HepG2 (cell line): ENCODE measurements at regions not wholly inside any gene's neighbourhood (a gene's known extent, or its start where the extent isn't known, plus 50 kb on each side); places are given as distances from the start of the nearest gene placed in this dataset.

ENCODE experiments used
- MED13 ChIP-seq: sonication (generic); formaldehyde crosslinking; IDR thresholded peaks from 2 replicates; pipeline ENCODE4 v1.5.0; 2020; ENCODE audit warnings: missing genetic modification reagents
- MYC ChIP-seq: sonication (generic); formaldehyde crosslinking; IDR thresholded peaks from 2 replicates; pipeline ENCODE4 v1.9.0; 2021; ENCODE audit warnings: missing genetic modification reagents, borderline replicate concordance
- ZNF136 ChIP-seq: sonication (generic); formaldehyde crosslinking; IDR thresholded peaks from 2 replicates; pipeline ENCODE4 v1.8.1; 2022; ENCODE audit warnings: low read depth, mild to moderate bottlenecking, moderate library complexity, missing genetic modification reagents

DNA sequence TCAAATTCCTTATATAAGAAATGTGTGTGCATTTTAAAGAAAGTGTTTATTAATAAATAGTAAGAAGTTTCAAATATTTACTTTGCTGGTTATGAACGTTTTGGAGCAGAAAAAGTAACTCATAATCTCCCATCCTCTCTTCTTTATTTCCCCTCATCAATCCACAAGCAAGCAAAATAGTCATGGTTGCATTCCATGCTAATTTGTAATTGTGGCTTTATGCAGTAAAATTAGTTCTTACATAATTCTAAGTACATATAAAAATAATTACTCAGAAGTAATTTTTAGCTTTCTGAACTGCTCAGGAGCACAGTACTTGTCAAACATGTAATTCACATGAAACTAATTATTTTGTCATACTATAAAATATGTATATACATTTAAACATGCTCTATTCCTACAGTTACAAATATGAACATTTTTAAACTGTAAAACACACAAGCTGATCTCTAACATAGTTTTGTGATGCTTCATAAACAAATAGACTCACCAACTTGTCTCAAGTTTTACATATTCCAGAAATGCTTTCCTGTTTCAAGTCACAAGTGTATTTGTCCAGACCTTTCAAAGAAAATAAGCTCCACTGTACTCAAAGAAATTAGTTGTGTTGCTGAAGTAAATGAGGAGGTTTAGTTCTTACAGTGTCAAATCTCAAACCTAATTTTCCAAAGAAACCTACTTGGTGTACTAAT is 218.9 kb downstream of the PABPC4L start:
- TF ChIP-seq MYC (CRISPR knock-in tag) = no peak
- TF ChIP-seq MED13 (CRISPR knock-in tag) = no peak
- no peak for TF ChIP-seq ZNF136 (CRISPR knock-in tag)
